Lower lobe of right lung (tissue), 2 donors: ENCODE measurements at regions not wholly inside any gene's neighbourhood (a gene's known extent, or its start where the extent isn't known, plus 50 kb on each side); places are given as distances from the start of the nearest gene placed in this dataset.

ENCODE experiments used
- ATAC-seq, 2 donors: fragments of 200-7000 bp; cut with Tn5 transposase; one replicate each; pipeline ENCODE4 v1.9.1; 2020 to 2022; ENCODE audit warnings: mild to moderate bottlenecking in 2 of 2, moderate library complexity in 2 of 2
- DNase-seq: peaks from one replicate; pipeline ENCODE4 v3.0.0-alpha.2; 2020
- H3K27ac ChIP-seq: fragments of 200-600 bp; one replicate; pipeline ENCODE4 v1.8.0; 2022
- H3K27me3 ChIP-seq: fragments of 200-600 bp; one replicate; pipeline ENCODE4 v1.8.0; 2022; ENCODE audit warnings: low read depth
- H3K36me3 ChIP-seq: fragments of 200-600 bp; one replicate; pipeline ENCODE4 v1.8.0; 2022; ENCODE audit warnings: mild to moderate bottlenecking
- H3K4me1 ChIP-seq: fragments of 200-600 bp; one replicate; pipeline ENCODE4 v1.8.0; 2022
- H3K4me3 ChIP-seq: fragments of 200-600 bp; one replicate; pipeline ENCODE4 v1.8.0; 2022; ENCODE audit warnings: mild to moderate bottlenecking
- H3K9me3 ChIP-seq: fragments of 200-600 bp; one replicate; pipeline ENCODE4 v1.8.0; 2022
- intact Hi-C: fragments of 100-400 bp; cut with DNase I; formaldehyde crosslinking; loops from one replicate; pipeline ENCODE4 v1.11.0; 2022
- TF ChIP-seq, protein P1 (sequence below): fragments of 200-600 bp; IDR thresholded peaks from one replicate; pipeline ENCODE4 v1.8.0; 2022; ENCODE audit warnings: antibody characterized with exemption, mild to moderate bottlenecking
- donor health status: DM: no; HTN: yes; CAD: no; lungs with severe emphysema.

- Histone ChIP-seq H3K4me3 (no peak overlapping the region), H3K4me1 (no peaks in the 10 kb centered on the region), H3K27me3 (no peaks in the 10 kb centered on the region), H3K9me3 (peaks cover 9% of the 10 kb centered on the region), H3K36me3 (no peaks in the 10 kb centered on the region), H3K27ac (no peak overlapping the region)
- intact Hi-C loops = no loop called here
- ATAC-seq (no peak), DNase-seq (no peak)
- TF ChIP-seq, protein P1, sequence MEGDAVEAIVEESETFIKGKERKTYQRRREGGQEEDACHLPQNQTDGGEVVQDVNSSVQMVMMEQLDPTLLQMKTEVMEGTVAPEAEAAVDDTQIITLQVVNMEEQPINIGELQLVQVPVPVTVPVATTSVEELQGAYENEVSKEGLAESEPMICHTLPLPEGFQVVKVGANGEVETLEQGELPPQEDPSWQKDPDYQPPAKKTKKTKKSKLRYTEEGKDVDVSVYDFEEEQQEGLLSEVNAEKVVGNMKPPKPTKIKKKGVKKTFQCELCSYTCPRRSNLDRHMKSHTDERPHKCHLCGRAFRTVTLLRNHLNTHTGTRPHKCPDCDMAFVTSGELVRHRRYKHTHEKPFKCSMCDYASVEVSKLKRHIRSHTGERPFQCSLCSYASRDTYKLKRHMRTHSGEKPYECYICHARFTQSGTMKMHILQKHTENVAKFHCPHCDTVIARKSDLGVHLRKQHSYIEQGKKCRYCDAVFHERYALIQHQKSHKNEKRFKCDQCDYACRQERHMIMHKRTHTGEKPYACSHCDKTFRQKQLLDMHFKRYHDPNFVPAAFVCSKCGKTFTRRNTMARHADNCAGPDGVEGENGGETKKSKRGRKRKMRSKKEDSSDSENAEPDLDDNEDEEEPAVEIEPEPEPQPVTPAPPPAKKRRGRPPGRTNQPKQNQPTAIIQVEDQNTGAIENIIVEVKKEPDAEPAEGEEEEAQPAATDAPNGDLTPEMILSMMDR = no peak
Observed at GRCh38 chr21:32834211-32834915, 62.8 kb upstream of the PAXBP1 start.

- DNase-seq = no peak
- no peak overlapping the region for H3K4me3 ChIP-seq
- H3K36me3 ChIP-seq = no peaks in the 10 kb centered on the region
- no peaks in the 10 kb centered on the region for H3K27me3 ChIP-seq
- peaks cover 9% of the 10 kb centered on the region for H3K9me3 ChIP-seq
- no peak for ATAC-seq
- TF ChIP-seq, protein P1 = no peak
- intact Hi-C loops = no loop called here
- no peak overlapping the region for H3K27ac ChIP-seq
- H3K4me1 ChIP-seq = no peaks in the 10 kb centered on the region
Observed at GRCh38 chr21:32834916-32835235, 63.3 kb upstream of the PAXBP1 start.

DNA sequence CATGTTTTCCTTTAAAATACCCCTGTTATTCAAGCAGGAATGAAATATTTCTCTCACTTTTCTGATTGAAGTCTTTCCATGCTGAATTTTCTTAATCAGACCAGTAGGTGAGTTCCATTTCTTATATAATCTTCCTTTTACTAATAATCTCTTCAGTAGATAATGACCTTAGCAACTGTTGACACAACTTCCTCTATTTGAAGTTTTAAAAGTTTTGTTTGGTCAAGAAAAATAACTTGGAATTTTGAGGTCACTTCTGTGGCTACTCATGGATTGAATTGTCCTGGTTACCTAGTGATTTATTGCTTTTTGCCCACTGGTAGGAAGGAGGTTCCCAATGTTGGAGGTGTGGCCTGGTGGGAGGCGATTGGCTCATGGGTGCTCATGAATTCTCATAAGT is 70.6 kb upstream of the PAXBP1 start:
- no peak for ATAC-seq
- intact Hi-C loops = no loop called here
- Histone ChIP-seq H3K36me3 (no peaks in the 10 kb centered on the region), H3K4me1 (no peaks in the 10 kb centered on the region), H3K27me3 (no peaks in the 10 kb centered on the region), H3K4me3 (no peak overlapping the region), H3K9me3 (no peaks in the 10 kb centered on the region), H3K27ac (no peak overlapping the region)
- DNase-seq = no peak
- TF ChIP-seq, protein P1 = no peak

GRCh38 chr21:32843561-32843960 is 72.0 kb upstream of the PAXBP1 start:
- H3K4me3 ChIP-seq = no peak overlapping the region

GRCh38 chr21:32844076-32844475 is 72.5 kb upstream of the PAXBP1 start:
- Histone ChIP-seq H3K27me3 (no peaks in the 10 kb centered on the region), H3K9me3 (no peaks in the 10 kb centered on the region), H3K4me1 (no peaks in the 10 kb centered on the region), H3K27ac (no peak overlapping the region), H3K36me3 (no peaks in the 10 kb centered on the region), H3K4me3 (no peak overlapping the region)
- ATAC-seq (no peak), DNase-seq (no peak)
- intact Hi-C loops = no loop called here
- TF ChIP-seq, protein P1 = no peak

More at GRCh38 chr21:32843561-32843960, 72.0 kb upstream of the PAXBP1 start:
- TF ChIP-seq, protein P1 = no peak
- Histone ChIP-seq H3K27ac (no peak overlapping the region), H3K36me3 (no peaks in the 10 kb centered on the region), H3K4me1 (no peaks in the 10 kb centered on the region), H3K27me3 (no peaks in the 10 kb centered on the region), H3K9me3 (no peaks in the 10 kb centered on the region)
- ATAC-seq (no peak), DNase-seq (no peak)
- intact Hi-C loops = no loop called here
